AG10803 (cell line): ENCODE measurements at regions not wholly inside any gene's neighbourhood (a gene's known extent, or its start where the extent isn't known, plus 50 kb on each side); places are given as distances from the start of the nearest gene placed in this dataset.

Source experiments
- DNase-seq: peaks from one replicate; pipeline ENCODE4 v3.0.0; 2010; ENCODE audit warnings: low read depth
- H3K4me3 ChIP-seq: 2 replicates; pipeline ENCODE4 v1.5.1; 2011; ENCODE audit warnings: mild to moderate bottlenecking, low read length, control low read depth
- TF ChIP-seq, protein P1 (sequence below): conservative IDR thresholded peaks from 2 replicates; pipeline ENCODE4 v1.5.1; 2011; ENCODE audit warnings: mild to moderate bottlenecking, low read length, control low read depth, inconsistent platforms

DNA sequence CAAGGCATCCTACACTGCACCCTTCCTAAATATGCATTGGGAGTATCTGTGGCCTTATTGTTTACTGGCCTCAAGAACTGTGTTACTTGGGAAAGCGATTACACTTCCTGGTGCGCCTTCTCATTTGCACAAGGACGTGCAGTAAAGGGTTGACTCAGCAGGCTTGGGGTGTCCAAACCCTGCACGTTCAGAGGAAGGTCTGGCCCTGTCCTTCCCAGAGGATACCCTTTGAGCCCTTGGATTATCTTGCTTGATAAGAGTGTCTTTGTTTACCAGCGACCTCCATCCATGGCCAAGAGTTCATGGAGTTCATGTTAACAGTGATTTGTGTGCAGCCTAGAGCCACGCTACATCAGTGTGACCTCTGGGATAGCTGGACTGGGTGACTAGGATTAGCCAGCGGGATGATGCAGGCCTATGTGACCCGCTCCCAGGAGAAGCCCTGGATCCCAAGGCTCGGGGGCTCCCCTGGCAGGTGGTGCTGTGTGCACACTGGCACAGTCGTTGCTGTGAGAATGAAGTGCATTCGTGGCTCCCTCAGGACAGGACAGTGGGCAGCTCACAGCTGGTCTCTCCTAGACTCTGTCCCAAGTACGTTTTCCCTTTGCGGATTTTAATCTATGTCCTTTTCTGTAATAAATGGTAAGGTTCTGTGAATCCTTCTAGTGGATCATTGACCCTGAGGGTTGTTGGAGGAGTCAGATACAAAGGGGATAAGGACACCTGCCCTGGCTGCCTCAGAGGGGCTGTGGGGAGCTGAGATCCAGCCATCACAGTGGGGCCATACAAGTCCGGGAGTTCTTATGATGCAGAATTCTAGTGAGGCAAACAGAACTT is 73.5 kb downstream of the TTLL2 start:
- TF ChIP-seq, protein P1, sequence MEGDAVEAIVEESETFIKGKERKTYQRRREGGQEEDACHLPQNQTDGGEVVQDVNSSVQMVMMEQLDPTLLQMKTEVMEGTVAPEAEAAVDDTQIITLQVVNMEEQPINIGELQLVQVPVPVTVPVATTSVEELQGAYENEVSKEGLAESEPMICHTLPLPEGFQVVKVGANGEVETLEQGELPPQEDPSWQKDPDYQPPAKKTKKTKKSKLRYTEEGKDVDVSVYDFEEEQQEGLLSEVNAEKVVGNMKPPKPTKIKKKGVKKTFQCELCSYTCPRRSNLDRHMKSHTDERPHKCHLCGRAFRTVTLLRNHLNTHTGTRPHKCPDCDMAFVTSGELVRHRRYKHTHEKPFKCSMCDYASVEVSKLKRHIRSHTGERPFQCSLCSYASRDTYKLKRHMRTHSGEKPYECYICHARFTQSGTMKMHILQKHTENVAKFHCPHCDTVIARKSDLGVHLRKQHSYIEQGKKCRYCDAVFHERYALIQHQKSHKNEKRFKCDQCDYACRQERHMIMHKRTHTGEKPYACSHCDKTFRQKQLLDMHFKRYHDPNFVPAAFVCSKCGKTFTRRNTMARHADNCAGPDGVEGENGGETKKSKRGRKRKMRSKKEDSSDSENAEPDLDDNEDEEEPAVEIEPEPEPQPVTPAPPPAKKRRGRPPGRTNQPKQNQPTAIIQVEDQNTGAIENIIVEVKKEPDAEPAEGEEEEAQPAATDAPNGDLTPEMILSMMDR, result no peak
- no peak overlapping the region for H3K4me3 ChIP-seq
- DNase-seq, result no peak

DNA sequence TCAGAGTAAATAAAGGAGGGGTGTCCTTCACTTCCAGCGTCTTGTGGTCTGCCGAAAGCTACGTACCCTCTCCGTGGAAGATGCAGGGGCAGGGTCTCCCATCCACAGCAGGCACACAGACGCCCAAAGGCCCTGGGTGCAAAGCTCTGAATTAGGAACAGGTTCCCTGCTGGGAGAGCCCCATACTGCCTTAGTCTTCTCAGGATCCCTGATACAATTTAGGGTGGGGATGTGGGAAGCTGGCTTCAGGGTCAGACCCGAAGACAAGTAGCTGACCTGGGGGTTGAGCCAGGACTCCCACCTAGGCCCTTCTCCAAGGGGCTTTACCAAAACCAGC is 74.1 kb downstream of the TTLL2 start:
- DNase-seq, result no peak
- TF ChIP-seq, protein P1, result no peak
- H3K4me3 ChIP-seq, result no peak overlapping the region

DNA sequence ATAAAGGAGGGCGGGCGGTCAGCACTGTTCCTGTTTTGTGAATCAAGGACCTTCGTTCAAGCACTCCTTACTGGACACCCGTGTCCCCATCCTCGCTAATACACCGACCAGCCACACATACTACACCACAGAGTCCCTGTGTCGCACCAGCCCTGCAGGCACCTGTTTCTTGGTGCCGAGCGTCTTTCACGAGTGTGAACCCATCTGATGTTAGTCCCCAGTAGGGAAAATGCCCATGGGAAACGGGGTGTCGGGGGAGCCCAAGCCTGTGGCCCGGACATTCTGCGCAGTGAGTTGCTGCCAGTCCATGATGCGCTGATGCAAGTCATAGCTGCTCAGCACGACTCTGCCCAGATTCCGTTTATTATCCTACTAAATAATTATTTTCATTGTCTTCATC is 74.7 kb downstream of the TTLL2 start:
- H3K4me3 ChIP-seq, result no peak overlapping the region
- DNase-seq, result no peak
- TF ChIP-seq, protein P1, result no peak

DNA sequence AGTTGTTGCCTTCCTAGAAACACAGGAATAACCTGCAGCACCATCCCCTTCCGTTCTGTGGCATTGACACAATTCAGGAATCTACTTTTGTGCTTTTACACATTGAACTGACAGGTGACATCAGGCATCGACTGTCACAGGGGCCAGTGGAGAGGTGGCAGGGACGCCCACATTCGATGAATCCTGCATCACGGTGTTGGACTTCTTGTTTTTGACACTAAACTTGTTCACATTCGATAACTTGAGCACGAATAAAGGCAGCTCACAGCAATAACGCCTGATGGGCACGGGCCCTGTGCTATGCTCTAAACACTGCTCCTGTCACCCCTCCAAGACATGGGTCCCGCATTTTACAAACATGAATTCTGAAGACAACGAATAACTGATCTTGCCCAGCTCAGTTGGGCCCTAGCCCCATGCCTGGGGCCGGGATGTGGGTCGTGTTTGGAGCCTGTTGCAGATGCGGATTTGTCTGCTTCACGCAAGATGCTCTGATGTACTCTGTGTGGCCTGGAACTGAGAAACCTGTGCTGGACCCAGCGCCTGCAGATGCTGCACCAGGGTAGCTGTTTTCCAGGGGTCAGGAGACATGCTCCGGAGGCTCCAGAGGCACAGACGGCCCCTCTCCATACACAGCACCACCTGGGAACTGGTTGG is 75.7 kb downstream of the TTLL2 start:
- DNase-seq, result no peak
- TF ChIP-seq, protein P1, result no peak
- H3K4me3 ChIP-seq, result no peak overlapping the region

DNA sequence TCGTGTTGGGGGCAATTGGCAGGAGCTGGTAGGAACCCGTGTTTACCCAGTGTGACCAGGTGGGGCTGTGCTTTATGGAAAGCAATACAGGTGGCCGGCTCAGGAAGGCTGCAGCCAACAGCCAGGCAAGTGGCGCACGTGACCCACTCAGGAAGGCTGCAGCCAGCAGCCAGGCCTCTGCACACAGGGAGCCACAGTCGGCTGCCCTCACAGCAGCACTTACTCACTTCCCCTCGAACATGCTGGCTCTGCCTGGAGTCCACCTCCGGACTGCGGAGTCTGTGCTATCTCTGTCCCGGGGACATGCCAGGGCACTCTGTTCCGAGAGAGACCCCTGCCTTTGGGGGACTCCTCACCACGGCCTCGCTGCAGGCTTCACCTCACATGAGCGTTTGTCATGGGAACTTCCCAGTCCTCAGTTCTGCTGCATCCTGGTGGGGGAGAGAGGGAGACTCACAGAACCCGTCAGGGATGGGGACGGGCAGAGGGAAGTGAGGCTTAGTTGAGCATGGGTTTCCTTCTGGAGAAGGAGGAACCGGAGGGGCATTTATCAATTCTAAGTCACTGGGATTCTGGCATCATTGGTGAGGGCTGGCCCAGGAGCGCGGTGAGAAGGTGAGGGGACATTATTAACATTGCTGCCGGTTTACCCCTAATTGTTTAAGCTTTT is 76.8 kb downstream of the TTLL2 start:
- TF ChIP-seq, protein P1, result no peak
- no peak overlapping the region for H3K4me3 ChIP-seq
- no peak for DNase-seq

DNA sequence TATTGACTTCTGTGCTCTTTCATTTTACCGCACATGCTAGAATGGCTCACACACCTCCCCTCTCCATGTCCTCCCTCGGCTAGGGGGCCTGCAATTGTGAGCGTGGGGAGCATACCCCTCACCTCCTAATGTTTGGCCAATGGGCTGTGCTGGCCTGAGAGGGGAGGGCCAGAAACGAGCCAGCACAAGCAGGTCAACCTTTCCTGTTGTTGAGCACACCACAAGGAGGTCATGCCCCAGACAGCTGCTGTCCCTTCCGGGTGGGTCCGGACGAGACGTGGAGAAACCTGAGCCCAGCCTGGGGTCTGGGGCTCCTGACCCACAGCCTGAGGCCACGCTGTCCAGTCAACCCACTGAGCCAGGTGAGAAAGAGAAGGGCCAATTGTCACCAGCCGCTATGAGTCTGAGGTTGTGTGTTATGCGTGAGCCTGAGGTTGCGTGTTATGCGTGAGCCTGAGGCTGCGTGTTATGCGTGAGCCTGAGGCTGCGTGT is 77.4 kb downstream of the TTLL2 start:
- H3K4me3 ChIP-seq, result no peak overlapping the region
- no peak for DNase-seq
- TF ChIP-seq, protein P1, result no peak
